Superior temporal gyrus (tissue), 1 donor: ENCODE measurements at regions not wholly inside any gene's neighbourhood (a gene's known extent, or its start where the extent isn't known, plus 50 kb on each side); places are given as distances from the start of the nearest gene placed in this dataset.
"Not testable (repeated sequence)": the region's sequence is repeated elsewhere in the genome, so short reads cannot be mapped to it uniquely, and the experiment has no call there.

ENCODE experiments used
- DNase-seq: peaks from one replicate; pipeline ENCODE4 v3.0.0-alpha.2; 2016; ENCODE audit errors: extremely low spot score

- no peak for DNase-seq
Observed at GRCh38 chr15:62365795-62366442, 200.8 kb upstream of the C2CD4B start.

DNA sequence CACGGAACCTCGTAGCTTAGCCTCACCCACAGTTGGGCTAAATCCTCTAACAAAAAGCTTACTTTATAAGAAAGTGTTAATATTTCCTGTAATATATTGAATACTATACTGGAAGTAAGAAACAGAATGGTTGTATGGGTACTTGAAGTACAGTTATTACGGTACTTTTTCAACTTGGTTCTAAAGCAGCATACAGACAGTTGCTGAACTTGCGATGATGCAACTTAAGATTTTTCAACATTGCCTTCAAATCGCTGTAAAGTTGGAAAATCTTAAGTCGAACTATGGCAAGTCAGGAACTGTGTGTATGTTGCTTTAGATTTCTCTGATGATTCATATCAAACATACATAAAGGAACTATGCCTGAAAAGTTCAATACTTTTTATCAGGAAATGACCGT, 204.4 kb upstream of the C2CD4B start:
- DNase-seq: no peak

GRCh38 chr15:62371683-62372082, 206.6 kb upstream of the C2CD4B start:
- not testable (repeated sequence) for DNase-seq

DNA sequence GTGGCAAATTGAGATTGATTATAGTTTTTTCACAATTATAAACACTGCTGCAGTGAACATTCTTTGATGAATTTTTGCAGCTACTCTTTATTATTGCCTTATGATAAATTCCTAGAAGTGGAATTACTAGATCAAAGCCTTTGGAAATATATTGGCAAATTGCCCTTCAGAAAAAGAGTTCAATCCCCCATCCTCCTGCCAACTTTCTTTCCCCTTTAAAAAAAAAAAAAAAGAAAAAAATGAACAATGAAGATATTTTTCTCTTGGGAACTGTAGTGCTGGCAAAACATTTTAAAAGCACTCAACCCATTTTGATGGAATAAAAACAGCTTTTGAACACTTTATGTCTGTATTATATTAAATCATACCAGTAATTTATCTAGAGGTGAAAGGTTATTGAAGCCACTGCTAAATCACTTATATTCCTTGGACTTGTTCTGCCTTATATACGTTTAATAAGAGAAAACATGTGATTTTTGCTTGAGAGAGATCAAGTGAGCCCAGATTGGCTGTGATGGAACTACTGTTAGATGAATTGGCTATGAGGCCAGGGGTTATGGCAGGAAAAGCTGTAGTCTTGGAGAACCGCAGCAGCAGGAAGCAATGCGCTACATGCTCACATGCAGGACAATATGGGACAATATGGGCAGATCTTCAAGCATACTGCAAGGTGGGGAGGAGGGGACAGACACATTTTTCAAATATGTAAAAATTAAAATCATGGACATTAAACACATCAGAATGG, 212.8 kb upstream of the C2CD4B start:
- no peak for DNase-seq

DNA sequence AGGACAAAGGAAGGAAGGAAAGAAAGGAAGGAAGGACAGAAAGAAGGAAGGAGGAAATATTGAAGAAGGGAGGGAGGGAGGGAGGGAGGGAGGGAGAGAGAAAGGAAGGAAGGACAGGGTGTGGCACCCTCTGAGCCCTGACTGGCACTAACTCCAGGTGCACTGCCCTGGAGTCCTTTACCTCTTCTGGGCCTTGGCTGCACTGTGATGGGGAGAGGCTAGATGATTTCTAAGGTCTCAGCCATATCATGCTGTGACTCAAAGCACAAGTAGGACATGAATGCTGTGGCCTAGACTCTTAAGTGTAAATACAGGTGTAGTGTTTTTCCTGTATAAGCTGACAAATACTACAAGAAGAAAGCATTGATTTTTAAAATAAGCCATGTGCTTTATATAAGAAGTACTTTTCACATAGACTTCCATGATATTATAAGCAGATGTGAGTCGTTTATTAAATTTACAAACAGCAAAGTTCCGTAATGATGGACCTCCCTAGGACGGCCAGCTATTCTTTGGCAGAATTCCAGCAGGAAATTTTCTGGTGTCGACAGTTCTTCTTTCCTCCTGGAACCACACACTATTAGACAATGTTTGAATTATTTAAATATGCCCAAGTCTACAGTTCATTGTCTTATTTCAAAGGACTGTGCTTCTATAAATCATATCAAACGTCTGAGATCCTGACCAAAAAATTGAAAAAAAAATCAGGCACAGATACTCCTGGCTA, 213.8 kb upstream of the C2CD4B start:
- DNase-seq: no peak

DNA sequence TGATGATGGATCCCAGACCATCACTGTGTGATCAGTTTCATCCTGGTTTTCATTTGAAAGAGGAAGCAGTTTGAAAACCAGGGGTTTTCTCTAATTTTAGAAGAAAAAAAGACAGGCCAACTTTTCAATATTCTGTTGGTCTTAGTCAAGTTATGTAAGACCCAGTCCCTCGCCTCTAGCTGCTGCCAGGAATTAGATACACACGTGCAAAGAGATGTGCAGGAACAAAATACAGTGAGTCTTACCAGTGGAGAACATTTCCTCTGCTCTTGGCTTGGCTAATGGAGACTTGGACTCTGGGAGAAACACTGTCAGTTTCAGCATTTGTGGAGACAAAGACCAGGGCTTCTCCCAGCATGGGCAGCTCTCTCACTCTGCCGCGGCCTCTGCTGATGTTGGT, 214.9 kb upstream of the C2CD4B start:
- DNase-seq: no peak

DNA sequence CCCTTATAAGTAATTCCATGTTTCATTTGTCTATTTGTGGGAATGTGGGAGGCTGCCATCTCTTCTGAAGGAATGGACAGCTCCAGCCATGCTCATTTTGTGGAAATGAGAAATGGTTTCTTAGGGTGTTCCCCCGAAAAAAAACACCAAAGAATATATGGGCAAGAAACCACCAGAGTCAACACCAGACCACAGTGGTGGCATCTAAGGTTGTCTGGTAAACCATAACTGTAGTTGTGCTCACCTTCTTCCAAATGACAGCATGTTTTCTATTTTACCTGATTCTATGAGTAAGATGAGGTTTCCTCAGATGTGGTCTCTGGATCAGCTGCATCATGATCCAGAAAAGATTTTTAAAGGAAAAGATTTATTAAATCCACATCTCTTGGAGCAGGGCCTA, 217.0 kb upstream of the C2CD4B start:
- no peak for DNase-seq

GRCh38 chr15:62389885-62390790, 225.1 kb upstream of the C2CD4B start, which contains the start of gene TLN2:
Gene TLN2, plus strand, starts transcription at chr15:62390550.
- peak; percentile 82 for DNase-seq

DNA sequence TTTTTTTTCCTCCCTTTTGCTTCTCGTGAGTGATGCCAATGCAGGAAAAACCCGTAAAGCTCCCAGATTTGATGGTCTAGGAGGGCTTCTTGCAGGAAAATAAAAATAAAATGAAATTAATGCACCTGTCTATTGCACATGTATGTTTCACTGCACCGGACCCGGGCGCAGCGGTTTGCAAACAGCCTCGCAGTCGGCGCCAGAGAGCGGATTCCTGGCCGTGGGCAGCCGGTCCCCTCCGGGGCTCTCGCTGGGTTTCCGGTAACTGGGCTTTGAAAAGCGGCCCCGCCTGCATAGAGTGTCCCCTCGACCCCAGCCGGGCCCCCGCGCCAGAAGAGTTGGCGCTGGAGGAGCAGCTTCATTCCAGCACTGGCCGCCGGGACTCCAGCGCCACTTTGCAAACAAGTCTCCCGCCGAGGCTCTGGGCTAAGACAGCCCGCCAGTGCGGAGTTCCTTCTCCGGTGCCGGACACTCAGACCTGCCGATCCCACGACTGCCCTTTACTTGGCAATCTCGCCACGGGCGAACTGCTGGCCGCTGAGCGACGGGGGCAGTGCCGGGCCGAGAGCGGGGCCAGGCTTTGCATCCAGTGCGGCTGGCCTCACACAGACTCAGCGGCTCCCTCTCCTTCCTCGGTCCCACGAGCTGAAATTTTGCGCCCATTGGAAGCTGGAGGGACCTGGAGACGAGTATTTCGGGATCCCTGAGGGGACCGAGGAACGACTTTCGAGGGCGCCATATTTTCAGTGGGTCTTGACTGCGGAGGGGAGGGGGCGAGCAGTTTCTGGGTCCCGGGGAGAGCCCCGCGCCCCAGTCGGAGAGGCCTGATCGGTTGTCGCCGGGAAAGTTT, 225.9 kb upstream of the C2CD4B start:
- peak; percentile 57 for DNase-seq

GRCh38 chr15:62391641-62392262, 226.7 kb upstream of the C2CD4B start:
- DNase-seq: peak; percentile 35

- DNase-seq: no peak
Observed at GRCh38 chr15:62392376-62392775, 227.3 kb upstream of the C2CD4B start.

GRCh38 chr15:62393196-62393595, 228.1 kb upstream of the C2CD4B start:
- DNase-seq: no peak

DNA sequence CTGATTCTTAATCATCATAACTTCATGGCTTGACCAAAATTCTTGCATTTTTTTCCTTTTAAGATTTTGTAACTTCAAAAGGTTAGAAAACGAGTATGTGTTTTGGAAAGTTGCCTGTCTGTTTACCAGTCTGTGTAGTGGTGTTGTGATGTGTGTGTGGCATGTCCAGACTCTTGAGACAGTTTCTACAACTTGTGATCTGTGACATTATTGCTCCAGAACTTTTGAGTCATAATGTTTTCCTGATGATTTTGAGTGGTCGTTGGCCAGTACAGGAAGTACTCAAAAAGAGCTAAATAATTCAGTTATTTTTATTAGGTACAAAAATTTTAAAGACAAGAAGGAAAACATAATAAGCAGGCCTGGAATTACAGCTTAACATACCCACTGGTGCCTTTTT, 229.0 kb upstream of the C2CD4B start:
- DNase-seq: no peak

DNA sequence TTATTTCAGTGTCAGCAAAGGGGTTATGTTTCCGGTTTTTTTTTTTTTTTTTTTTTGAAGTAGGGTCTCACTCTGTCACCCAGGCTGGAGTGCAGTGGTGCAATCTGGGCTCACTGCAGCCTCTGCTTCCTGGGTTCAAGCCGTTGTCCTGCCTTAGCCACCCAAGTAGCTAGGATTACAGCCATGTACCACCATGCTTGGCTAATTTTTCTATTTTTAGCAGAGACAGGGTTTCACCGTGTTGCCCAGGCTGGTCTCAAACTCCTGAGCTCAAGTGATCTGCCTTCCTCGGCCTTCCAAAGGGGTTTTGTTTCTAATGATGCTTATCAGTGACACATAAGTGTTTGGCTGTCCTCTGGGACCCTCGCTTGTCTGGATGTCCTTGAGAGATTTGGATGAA, 235.7 kb upstream of the C2CD4B start:
- DNase-seq: no peak

- no peak for DNase-seq
Observed at GRCh38 chr15:62402687-62403086, 237.6 kb upstream of the C2CD4B start.

DNA sequence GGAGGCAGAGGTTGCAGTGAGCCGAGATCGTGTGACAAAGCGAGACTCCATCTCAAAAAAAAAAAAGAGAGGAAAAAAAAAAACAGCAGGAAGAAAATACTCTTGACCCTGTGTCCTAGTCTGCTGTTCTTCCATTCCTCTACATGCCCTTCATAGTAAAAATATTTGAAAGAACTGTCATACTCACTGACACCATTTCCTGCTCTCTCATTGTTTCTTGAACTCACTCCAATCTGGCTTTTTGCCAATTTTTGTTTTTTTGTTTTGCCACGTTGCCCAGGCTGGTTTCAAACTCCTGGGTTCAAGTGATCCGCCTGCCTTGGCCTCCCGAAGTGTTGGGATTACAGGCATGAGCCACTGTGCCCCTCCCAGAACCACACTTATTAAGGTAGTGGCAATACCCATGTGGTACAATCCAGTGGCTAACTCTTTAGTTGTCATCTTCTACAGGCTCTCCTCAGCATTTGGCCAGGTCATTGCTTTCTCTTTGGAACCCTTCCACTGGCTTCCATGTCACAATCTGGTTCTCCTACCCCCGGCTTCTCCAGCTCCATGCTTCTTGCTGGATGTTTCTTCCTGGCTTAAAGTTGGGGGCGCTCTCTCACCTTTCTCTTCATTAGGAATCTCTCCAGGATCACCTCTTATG, 238.2 kb upstream of the C2CD4B start:
- DNase-seq: no peak

DNA sequence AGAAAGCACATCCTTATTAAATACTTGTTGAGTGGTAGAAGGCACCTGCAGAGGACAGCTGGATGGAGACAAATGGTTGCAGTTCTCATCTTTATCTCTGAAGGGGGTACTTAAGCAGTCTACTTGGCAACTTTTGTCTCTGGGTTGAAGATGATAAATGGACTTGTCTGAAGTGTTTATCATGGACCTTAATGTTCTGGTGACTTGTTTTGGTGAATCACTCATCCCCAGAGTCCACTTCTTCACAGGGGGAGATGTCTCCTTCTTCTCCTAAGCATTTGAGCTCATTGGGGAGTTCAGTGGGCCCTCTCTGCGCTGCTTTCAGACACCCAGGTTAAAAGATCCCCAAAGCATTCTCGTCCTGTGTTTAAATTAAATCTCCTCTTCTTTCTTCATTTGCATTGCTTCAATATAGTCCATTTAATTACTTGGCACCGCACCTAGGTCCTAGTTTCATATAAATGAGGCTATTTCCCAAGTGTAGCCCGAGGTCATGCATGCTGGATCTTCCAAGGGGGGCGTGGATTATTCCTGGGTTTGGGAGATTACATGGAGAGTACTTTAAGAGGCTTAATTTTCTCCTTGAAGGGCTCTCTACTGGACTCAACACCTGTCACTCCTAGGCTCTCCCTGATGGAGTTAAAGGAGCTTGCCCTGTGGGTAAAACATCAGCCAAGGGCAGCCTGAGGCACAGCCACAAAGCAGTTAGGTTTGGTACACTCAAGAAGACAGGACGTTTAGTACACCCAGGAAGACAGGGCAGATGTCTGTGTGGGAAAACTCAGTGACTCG, 239.3 kb upstream of the C2CD4B start:
- no peak for DNase-seq

DNA sequence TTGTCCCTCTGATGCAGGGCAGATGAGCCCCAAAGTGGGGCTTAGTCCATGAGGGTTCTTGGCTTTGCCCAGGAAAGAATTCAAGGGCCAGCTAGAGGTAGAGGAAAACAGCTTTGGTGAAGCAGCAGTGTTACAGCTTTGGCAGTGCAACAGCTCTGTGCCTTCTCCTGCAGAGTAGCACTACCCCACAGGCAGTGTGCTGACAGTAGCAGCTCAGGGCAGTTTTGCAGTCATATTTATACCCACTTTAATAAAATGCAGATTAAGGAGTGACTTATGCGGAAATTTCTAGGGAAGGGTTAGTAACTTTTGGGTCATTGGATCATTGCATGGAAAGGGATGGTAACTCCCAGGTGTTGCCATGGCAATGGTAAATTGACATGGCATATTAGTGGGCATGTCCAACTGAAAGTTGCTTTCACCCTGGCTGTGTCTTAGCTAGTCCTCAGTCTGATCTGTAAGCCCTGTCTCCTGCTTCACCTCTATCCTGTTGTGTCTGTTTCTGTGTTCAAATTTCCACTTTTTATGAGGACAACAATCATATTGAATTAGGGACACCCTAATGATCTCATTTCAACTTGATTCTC, 241.3 kb upstream of the C2CD4B start:
- no peak for DNase-seq

GRCh38 chr15:62407216-62407615, 242.1 kb upstream of the C2CD4B start:
- no peak for DNase-seq
